CD8-positive, alpha-beta memory T cell (primary cell): ENCODE measurements at regions not wholly inside any gene's neighbourhood (a gene's known extent, or its start where the extent isn't known, plus 50 kb on each side); places are given as distances from the start of the nearest gene placed in this dataset.
"Not testable (repeated sequence)": the region's sequence is repeated elsewhere in the genome, so short reads cannot be mapped to it uniquely, and the experiment has no call there.

ENCODE experiments used
- CTCF ChIA-PET: fragments of 350-600 bp; sonication (Branson Sonifier 250); formaldehyde crosslinking; loops from one replicate; lab custom pipeline; 2021; ENCODE audit warnings: antibody characterized with exemption; lab: Charles Lee
- POLR2A ChIA-PET: fragments of 350-600 bp; sonication (Branson Sonifier 250); formaldehyde crosslinking; loops from one replicate; lab custom pipeline; 2021; ENCODE audit warnings: antibody characterized with exemption; lab: Charles Lee
- DNase-seq, 5 donors: peaks; one replicate each; pipeline versions ENCODE4 v3.0.0 to v3.0.0-alpha.2; 2020 to 2022; ENCODE audit warnings: mixed read lengths in 1 of 5
- H3K27ac ChIP-seq: one replicate; pipeline ENCODE4 v1.7.0; 2013; ENCODE audit warnings: low read depth, mild to moderate bottlenecking, low read length, moderate library complexity
- H3K27me3 ChIP-seq: 2 replicates; pipeline ENCODE4 v1.7.0; 2013; ENCODE audit warnings: low read length, mild to moderate bottlenecking; ENCODE audit not compliant: insufficient read depth, poor library complexity, severe bottlenecking
- H3K36me3 ChIP-seq: 2 replicates; pipeline ENCODE4 v1.7.0; 2013; ENCODE audit warnings: mild to moderate bottlenecking, low read length, moderate library complexity; ENCODE audit not compliant: insufficient read depth
- H3K4me1 ChIP-seq: 2 replicates; pipeline ENCODE4 v1.7.0; 2013; ENCODE audit warnings: mild to moderate bottlenecking, low read length, moderate library complexity; ENCODE audit not compliant: insufficient read depth
- H3K4me3 ChIP-seq: 2 replicates; pipeline ENCODE4 v1.7.0; 2013; ENCODE audit warnings: mild to moderate bottlenecking, low read length
- H3K9me3 ChIP-seq: 2 replicates; pipeline ENCODE4 v1.7.0; 2013; ENCODE audit warnings: mild to moderate bottlenecking, low read length
- H3K27ac Mint-ChIP-seq, 8 donors: one replicate each; pipeline ENCODE4 v1.8.0; 2020 to 2021; ENCODE audit warnings: mixed read lengths in 8 of 8, mild to moderate bottlenecking in 6 of 8, inconsistent platforms in 3 of 8, moderate library complexity in 3 of 8
- H3K27me3 Mint-ChIP-seq, 2 donors: one replicate each; pipeline ENCODE4 v1.8.0; 2020 to 2021; ENCODE audit warnings: mixed read lengths in 2 of 2, mild to moderate bottlenecking in 1 of 2, moderate library complexity in 1 of 2
- H3K36me3 Mint-ChIP-seq, 3 donors: one replicate each; pipeline ENCODE4 v1.8.0; 2020 to 2021; ENCODE audit warnings: mixed read lengths in 3 of 3, inconsistent platforms in 1 of 3, mild to moderate bottlenecking in 1 of 3
- H3K4me1 Mint-ChIP-seq, 3 donors: one replicate each; pipeline ENCODE4 v1.8.0; 2020 to 2021; ENCODE audit warnings: mixed read lengths in 3 of 3, inconsistent platforms in 1 of 3, mild to moderate bottlenecking in 1 of 3
- H3K4me3 Mint-ChIP-seq, 7 donors: one replicate each; pipeline ENCODE4 v1.8.0; 2020 to 2021; ENCODE audit warnings: mixed read lengths in 7 of 7, mild to moderate bottlenecking in 6 of 7, moderate library complexity in 4 of 7, inconsistent platforms in 2 of 7
- H3K9me3 Mint-ChIP-seq, 5 donors: one replicate each; pipeline ENCODE4 v1.8.0; 2020 to 2022; ENCODE audit warnings: mixed read lengths in 5 of 5, mild to moderate bottlenecking in 3 of 5, moderate library complexity in 2 of 5, inconsistent platforms in 1 of 5

DNA sequence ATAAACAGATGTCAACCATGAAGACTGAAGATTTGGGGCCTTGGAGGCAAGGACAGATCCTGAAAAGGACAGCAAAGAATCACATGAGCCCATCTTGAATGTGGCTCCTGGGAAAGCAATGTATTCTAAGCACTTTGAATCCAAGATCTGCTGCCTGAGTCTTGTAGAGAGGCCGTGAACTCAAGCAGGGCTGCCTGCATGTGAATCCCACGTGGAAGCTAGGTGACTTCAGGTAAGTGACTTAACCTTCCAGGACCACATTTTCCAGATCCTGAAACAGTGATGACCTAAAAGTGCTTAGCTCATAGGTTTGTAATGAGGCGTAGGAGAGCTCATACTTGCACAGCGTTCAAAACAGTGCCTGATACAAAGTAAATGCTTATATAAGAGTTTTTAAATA lies 373.0 kb upstream of the SALL1 start:
- no peaks in the 10 kb centered on the region for H3K36me3 ChIP-seq
- H3K9me3 Mint-ChIP-seq, result peaks cover 8 to 26% (median 16%) of the 10 kb centered on the region in 5 donors
- no peaks in the 10 kb centered on the region for H3K36me3 Mint-ChIP-seq
- H3K27me3 ChIP-seq, result no peaks in the 10 kb centered on the region
- no peaks in the 10 kb centered on the region for H3K9me3 ChIP-seq
- no peak overlapping the region for H3K4me3 ChIP-seq
- no peak overlapping the region for H3K4me3 Mint-ChIP-seq
- ChIA-PET CTCF (no interaction called here), POLR2A (no interaction called here)
- no peak for DNase-seq
- peaks cover 0 to 2% of the 10 kb centered on the region in 2 donors for H3K27me3 Mint-ChIP-seq
- no peaks in the 10 kb centered on the region for H3K4me1 Mint-ChIP-seq
- H3K27ac Mint-ChIP-seq, result no peak overlapping the region
- no peak overlapping the region for H3K27ac ChIP-seq
- no peaks in the 10 kb centered on the region for H3K4me1 ChIP-seq

DNA sequence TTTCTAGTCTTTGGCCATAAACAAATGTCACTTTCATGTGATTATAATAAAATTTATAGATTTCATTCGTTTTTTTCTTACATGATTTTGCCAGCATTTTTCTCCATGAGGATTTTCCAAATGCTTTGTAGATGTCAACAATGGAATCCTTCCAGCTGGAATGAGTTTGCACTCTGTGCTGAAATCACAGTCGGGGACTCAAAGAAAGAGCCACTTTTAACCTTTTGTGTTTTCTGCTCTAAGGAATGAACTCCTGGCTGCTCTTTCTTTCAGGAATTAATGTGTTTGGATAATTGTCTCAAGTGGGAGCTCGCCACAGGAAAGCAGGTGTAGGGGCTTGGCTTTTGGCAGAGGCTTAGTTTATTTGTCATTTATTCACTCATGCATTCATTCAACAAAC lies 372.3 kb upstream of the SALL1 start:
- Histone ChIP-seq H3K4me1 (no peaks in the 10 kb centered on the region), H3K27me3 (no peaks in the 10 kb centered on the region), H3K9me3 (no peaks in the 10 kb centered on the region), H3K4me3 (no peak overlapping the region), H3K27ac (no peak overlapping the region), H3K36me3 (no peaks in the 10 kb centered on the region)
- Mint-ChIP-seq H3K4me1 (no peaks in the 10 kb centered on the region), H3K4me3 (no peak overlapping the region), H3K36me3 (no peaks in the 10 kb centered on the region), H3K9me3 (peaks cover 8 to 26% (median 12%) of the 10 kb centered on the region in 5 donors), H3K27ac (no peak overlapping the region), H3K27me3 (peaks cover 0 to 2% of the 10 kb centered on the region in 2 donors)
- ChIA-PET CTCF (no interaction called here), POLR2A (no interaction called here)
- DNase-seq, result no peak

DNA sequence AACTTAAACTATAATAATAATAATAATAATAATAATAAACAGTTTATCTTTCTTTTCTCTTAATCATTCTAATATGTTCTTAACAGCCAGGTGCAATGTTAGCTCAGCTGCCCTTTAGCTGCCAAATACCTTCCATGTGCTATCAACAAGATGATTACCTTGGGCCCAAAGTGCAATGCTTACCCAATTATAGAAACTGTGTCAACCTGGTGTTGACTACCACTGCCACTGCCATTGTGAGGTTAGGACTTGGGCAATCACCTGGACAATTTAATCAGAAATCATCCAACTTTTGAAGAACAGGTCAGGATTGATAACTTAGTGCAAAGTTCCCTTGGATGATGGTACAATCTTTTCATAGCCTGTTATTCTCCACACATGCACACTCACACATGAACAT lies 371.8 kb upstream of the SALL1 start:
- no peak overlapping the region for H3K4me3 ChIP-seq
- H3K9me3 ChIP-seq, result no peaks in the 10 kb centered on the region
- H3K4me1 ChIP-seq, result no peaks in the 10 kb centered on the region
- H3K27ac ChIP-seq, result no peak overlapping the region
- Mint-ChIP-seq H3K4me1 (no peaks in the 10 kb centered on the region), H3K4me3 (no peak overlapping the region), H3K27ac (no peak overlapping the region), H3K36me3 (no peaks in the 10 kb centered on the region), H3K27me3 (peaks cover 0 to 2% of the 10 kb centered on the region in 2 donors), H3K9me3 (peaks cover 8 to 26% (median 12%) of the 10 kb centered on the region in 5 donors)
- CTCF ChIA-PET, result no interaction called here
- no peak for DNase-seq
- H3K36me3 ChIP-seq, result no peaks in the 10 kb centered on the region
- no peaks in the 10 kb centered on the region for H3K27me3 ChIP-seq
- POLR2A ChIA-PET, result no interaction called here

DNA sequence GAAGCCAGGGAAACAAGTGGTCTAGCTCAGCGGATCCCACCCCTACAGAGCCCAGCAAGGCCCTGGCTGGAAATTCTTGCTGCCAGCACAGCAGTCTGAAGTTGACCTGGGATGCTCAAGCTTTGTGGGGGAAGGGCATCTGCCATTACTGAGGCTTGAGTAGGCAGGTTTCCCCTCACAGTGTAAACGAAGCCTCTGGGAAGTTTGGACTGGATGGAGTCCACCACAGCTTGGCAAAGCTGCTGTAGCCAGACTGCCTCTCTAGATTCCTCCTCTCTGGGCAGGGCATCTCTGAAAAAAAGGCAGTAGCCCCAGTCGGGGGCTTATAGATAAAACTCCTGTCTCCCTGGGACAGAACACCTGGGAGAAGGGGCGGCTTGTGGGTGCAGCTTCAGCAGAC lies 365.9 kb upstream of the SALL1 start:
- H3K27me3 ChIP-seq, DNase-seq, H3K27me3 Mint-ChIP-seq, H3K27ac Mint-ChIP-seq, H3K4me1 Mint-ChIP-seq, H3K27ac ChIP-seq, CTCF ChIA-PET, H3K4me3 ChIP-seq, H3K4me3 Mint-ChIP-seq, H3K4me1 ChIP-seq, H3K36me3 Mint-ChIP-seq, POLR2A ChIA-PET, H3K9me3 ChIP-seq, H3K36me3 ChIP-seq: not testable (repeated sequence)
- H3K9me3 Mint-ChIP-seq, result peaks cover 5 to 30% (median 14%) of the 10 kb centered on the region in 5 donors

DNA sequence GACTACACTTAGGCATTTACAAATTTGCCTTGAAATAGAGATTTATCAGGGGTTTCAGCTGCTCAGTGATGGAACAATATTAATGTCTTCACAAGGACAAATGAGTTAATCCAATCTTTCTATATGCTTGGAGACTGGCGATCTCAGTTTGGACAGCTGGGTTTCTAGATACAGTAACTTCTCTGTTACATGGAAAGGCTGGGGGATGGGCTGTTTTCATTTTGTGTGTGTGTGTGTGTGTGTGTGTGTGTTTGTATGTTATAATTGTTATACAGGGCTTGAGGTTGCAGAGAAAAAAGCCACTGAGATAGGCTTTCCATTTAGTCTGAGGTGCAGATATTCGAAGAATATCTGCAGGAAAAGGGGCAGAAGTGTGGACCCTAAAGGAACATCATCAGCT lies 359.3 kb upstream of the SALL1 start:
- POLR2A ChIA-PET, result no interaction called here
- no peak for DNase-seq
- Mint-ChIP-seq H3K4me1 (no peaks in the 10 kb centered on the region), H3K36me3 (no peaks in the 10 kb centered on the region), H3K27ac (no peak overlapping the region), H3K27me3 (no peaks in the 10 kb centered on the region), H3K9me3 (peaks cover 4 to 22% (median 15%) of the 10 kb centered on the region in 5 donors), H3K4me3 (no peak overlapping the region)
- no peak overlapping the region for H3K27ac ChIP-seq
- H3K4me1 ChIP-seq, result no peaks in the 10 kb centered on the region
- CTCF ChIA-PET, result no interaction called here
- no peak overlapping the region for H3K4me3 ChIP-seq
- H3K27me3 ChIP-seq, result no peaks in the 10 kb centered on the region
- no peaks in the 10 kb centered on the region for H3K9me3 ChIP-seq
- no peaks in the 10 kb centered on the region for H3K36me3 ChIP-seq

DNA sequence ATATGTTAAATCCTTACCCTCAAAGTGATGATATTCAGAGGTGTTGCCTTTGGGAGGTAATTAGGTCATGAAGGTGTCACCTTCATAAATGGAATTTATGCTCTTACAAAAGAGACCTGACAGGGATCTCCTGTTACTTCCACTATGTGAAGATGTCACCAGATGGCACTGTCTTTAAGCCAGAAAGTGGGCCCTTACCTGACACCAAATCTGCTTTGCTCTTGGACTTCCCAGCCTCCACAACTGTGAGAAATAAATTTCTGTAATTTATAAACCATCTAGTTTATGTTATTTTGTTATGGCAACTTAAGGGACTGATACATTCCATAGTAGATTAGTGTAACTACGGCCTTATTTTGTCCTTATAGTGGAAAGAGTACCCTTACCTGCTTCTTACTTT lies 358.3 kb upstream of the SALL1 start:
- H3K27ac Mint-ChIP-seq, result no peak overlapping the region

DNA sequence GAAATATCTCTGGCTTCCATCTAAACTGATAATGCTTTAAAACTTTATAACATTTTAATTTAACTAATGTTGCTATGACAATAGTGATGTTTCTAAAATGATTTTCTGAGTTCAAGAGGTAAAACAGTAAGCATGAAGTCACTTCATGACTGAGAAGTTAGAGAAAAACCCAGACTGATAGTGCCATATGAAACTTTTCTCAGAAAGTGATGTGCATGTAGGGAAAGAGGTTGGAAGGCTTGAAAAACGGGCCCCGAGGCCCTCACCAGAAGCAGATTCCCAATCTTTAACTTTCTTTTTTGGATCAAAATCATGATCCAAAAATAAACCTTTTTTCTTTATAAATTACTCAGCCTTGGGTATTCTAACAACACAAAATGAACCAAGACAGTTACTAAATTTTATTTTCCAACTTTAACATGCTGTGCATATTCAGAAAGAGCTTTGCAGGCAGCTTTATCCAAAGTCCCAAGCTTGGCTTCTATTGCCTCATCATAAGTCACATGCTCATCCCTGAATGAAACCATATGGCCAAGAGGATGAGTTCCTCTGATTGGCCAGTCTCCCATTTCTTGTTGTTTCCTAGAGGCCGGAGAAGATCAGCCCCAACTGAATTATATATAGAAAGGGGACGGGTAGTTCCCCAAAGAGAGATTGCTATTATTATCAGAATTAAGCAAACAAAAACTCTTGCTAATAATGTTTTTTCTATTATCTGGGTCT lies 357.6 kb upstream of the SALL1 start:
- POLR2A ChIA-PET, result no interaction called here
- H3K9me3 Mint-ChIP-seq, result peaks cover 8 to 19% (median 12%) of the 10 kb centered on the region in 5 donors
- Histone ChIP-seq H3K4me3 (no peak overlapping the region), H3K9me3 (no peaks in the 10 kb centered on the region), H3K27me3 (no peaks in the 10 kb centered on the region), H3K27ac (no peak overlapping the region), H3K36me3 (no peaks in the 10 kb centered on the region), H3K4me1 (no peaks in the 10 kb centered on the region)
- no peak overlapping the region for H3K4me3 Mint-ChIP-seq
- H3K4me1 Mint-ChIP-seq, result no peaks in the 10 kb centered on the region
- no peak overlapping the region for H3K27ac Mint-ChIP-seq
- no peaks in the 10 kb centered on the region for H3K36me3 Mint-ChIP-seq
- CTCF ChIA-PET, result no interaction called here
- no peaks in the 10 kb centered on the region for H3K27me3 Mint-ChIP-seq
- no peak for DNase-seq

More for the DNA sequence above, 358.3 kb upstream of the SALL1 start:
- no peaks in the 10 kb centered on the region for H3K27me3 ChIP-seq
- Mint-ChIP-seq H3K4me1 (no peaks in the 10 kb centered on the region), H3K36me3 (no peaks in the 10 kb centered on the region), H3K4me3 (no peak overlapping the region), H3K27me3 (no peaks in the 10 kb centered on the region), H3K9me3 (peaks cover 9 to 19% (median 13%) of the 10 kb centered on the region in 5 donors)
- no peaks in the 10 kb centered on the region for H3K4me1 ChIP-seq
- no peaks in the 10 kb centered on the region for H3K36me3 ChIP-seq
- CTCF ChIA-PET, result no interaction called here
- POLR2A ChIA-PET, result no interaction called here
- no peak overlapping the region for H3K4me3 ChIP-seq
- no peak for DNase-seq
- H3K27ac ChIP-seq, result no peak overlapping the region
- H3K9me3 ChIP-seq, result no peaks in the 10 kb centered on the region

DNA sequence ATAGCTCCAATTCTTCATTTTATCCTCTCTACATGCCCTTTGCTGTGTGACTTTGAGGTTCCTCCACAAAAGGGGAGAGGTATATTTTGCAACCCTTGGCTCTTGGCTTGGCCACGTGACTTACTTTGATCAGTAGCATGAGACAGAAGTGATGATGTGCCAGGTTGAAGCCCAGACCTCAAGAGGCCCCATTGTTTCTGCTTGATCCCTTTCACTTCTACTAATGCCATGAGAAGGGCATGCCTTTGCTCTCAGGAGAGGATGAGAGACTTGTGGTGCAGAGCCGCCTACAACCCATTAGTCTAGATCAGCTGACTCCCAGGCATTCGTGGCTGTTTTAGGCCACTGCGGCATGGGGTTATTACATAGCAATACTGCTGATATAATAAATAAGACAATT lies 356.2 kb upstream of the SALL1 start:
- H3K4me1 ChIP-seq, result no peaks in the 10 kb centered on the region
- no peak for DNase-seq
- POLR2A ChIA-PET, result no interaction called here

More for the DNA sequence above, 356.2 kb upstream of the SALL1 start:
- no peaks in the 10 kb centered on the region for H3K27me3 Mint-ChIP-seq
- no peak overlapping the region for H3K4me3 Mint-ChIP-seq
- no peaks in the 10 kb centered on the region for H3K4me1 Mint-ChIP-seq
- H3K27ac Mint-ChIP-seq, result no peak overlapping the region
- no peaks in the 10 kb centered on the region for H3K9me3 ChIP-seq
- CTCF ChIA-PET, result no interaction called here
- no peaks in the 10 kb centered on the region for H3K27me3 ChIP-seq
- no peaks in the 10 kb centered on the region for H3K36me3 Mint-ChIP-seq
- no peaks in the 10 kb centered on the region for H3K36me3 ChIP-seq
- H3K9me3 Mint-ChIP-seq, result peaks cover 7 to 17% (median 8%) of the 10 kb centered on the region in 5 donors
- H3K4me3 ChIP-seq, result no peak overlapping the region
- H3K27ac ChIP-seq, result no peak overlapping the region
